DOHH2 (cell line): ENCODE measurements at regions not wholly inside any gene's neighbourhood (a gene's known extent, or its start where the extent isn't known, plus 50 kb on each side); places are given as distances from the start of the nearest gene placed in this dataset.

Experiments
- CTCF ChIP-seq: fragments of 200-600 bp; sonication (generic); IDR thresholded peaks from one replicate; pipeline ENCODE4 v1.5.1; 2014; ENCODE audit warnings: antibody characterized with exemption, mild to moderate bottlenecking, low read depth, low read length; ENCODE audit not compliant: poor library complexity, severe bottlenecking
- EZH2phosphoT487 ChIP-seq: fragments of 200-600 bp; sonication (generic); IDR thresholded peaks from 2 replicates; pipeline ENCODE4 v1.6.1; 2017; ENCODE audit warnings: borderline replicate concordance, mild to moderate bottlenecking, antibody characterized with exemption, low read length, moderate library complexity, mixed read lengths

GRCh38 chr15:29337156-29337959 lies 67.7 kb upstream of the NSMCE3 start:
- TF ChIP-seq CTCF (no peak), EZH2phosphoT487 (no peak)
